ENCODE measurements at regions not wholly inside any gene's neighbourhood (a gene's known extent, or its start where the extent isn't known, plus 50 kb on each side); places are given as distances from the start of the nearest gene placed in this dataset.
A peak's percentile ranks its signal among the peaks of the same experiment; 100 is the strongest.

DNA sequence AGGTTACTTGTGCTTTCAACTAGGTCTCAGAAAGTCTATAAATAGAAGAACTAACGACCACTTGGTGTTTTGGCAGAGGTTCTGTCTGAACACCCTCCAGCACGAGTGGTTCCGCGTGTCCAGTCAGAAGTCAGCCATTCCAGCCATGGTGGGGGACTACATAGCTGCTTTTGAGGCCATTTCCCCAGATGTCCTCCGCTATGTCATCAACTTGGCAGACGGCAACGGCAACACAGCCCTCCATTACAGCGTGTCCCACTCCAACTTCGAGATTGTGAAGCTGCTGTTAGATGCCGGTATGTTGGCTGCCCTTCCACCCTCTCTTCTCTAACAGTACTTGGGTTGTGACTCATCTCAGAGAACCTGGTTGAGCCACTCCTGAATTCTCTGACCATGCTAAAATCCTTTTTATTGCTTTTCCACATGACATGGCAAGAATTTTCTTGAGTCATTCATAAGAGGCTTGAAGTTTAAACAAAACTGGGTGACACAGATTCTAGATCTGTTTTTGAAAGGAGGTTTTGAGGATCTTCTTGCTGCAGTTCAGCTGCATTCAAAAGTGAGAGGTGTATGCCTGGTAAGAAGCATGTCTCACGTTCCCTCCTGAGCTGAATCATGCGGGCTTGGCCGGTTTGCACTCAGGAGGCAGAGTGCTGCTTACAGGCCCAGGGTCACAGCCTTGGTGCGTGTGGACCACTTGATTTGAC is 103.1 kb upstream of the DMRT1 start:
- ChIA-PET POLR2A (interaction anchor here (0.7 to 2.6 kb wide), 5 partner anchors 11 to 63 kb away, joined by 3 to 7 read pairs (median 3); no protein-coding TSS in a partner anchor), CTCF (interaction anchor here (1.1 to 1.4 kb wide), 4 partner anchors 20 to 125 kb away, joined by 3 to 4 read pairs (median 4); no protein-coding TSS in a partner anchor)
- Histone ChIP-seq H3K27me3 (ENCODE audit: control insufficient read depth, insufficient read depth, low read length) (no peaks in the 10 kb centered on the region), H3K27ac (ENCODE audit: low read depth, low read length) (peak overlapping the region; percentile 93), H3K4me3 (ENCODE audit: low read depth, low read length) (peak overlapping the region; percentile 31), H3K9me3 (ENCODE audit: control insufficient read depth, insufficient read depth, low read length) (no peaks in the 10 kb centered on the region)
- TF ChIP-seq, protein P1, sequence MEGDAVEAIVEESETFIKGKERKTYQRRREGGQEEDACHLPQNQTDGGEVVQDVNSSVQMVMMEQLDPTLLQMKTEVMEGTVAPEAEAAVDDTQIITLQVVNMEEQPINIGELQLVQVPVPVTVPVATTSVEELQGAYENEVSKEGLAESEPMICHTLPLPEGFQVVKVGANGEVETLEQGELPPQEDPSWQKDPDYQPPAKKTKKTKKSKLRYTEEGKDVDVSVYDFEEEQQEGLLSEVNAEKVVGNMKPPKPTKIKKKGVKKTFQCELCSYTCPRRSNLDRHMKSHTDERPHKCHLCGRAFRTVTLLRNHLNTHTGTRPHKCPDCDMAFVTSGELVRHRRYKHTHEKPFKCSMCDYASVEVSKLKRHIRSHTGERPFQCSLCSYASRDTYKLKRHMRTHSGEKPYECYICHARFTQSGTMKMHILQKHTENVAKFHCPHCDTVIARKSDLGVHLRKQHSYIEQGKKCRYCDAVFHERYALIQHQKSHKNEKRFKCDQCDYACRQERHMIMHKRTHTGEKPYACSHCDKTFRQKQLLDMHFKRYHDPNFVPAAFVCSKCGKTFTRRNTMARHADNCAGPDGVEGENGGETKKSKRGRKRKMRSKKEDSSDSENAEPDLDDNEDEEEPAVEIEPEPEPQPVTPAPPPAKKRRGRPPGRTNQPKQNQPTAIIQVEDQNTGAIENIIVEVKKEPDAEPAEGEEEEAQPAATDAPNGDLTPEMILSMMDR (IDR thresholded peaks at IDR 0.05; ENCODE audit: low read depth, low read length) = no peak
- DNase-seq (ENCODE audit: low read depth, low spot score) = peak; percentile 88

DNA sequence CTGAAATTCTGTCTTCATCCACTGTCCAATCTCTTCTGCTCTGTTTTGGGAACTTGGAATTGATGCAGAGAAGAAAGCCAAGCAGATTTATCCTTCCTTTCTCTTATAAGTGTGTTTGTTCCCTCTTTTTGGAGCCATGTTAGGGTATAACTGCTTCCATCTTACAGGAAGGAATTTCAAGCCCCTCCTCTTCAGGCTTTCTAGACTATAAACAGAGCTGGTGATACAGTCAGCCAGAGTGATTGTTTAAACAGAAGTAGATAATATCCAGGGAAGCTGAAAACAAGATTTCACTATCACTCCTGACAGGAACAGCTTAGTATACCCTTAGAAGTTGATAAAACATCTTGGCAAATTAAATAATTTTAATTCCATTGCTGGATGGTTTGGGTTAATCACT is 102.1 kb upstream of the DMRT1 start:
- TF ChIP-seq, protein P1 (IDR thresholded peaks at IDR 0.05; ENCODE audit: low read depth, low read length) = no peak
- ChIA-PET CTCF (interaction anchor here (1.4 kb wide), 1 partner anchor 126 kb away, joined by 4 read pairs; no protein-coding TSS in a partner anchor), POLR2A (interaction anchor here (0.5 to 2.6 kb wide), 2 partner anchors 11 to 33 kb away, joined by 7 read pairs; no protein-coding TSS in a partner anchor)
- no peaks in the 10 kb centered on the region for H3K27me3 ChIP-seq (ENCODE audit: control insufficient read depth, insufficient read depth, low read length)
- H3K27ac ChIP-seq (ENCODE audit: low read depth, low read length) = no peak overlapping the region
- H3K4me3 ChIP-seq (ENCODE audit: low read depth, low read length) = no peak overlapping the region
- H3K9me3 ChIP-seq (ENCODE audit: control insufficient read depth, insufficient read depth, low read length) = no peaks in the 10 kb centered on the region
- no peak for DNase-seq (ENCODE audit: low read depth, low spot score)

DNA sequence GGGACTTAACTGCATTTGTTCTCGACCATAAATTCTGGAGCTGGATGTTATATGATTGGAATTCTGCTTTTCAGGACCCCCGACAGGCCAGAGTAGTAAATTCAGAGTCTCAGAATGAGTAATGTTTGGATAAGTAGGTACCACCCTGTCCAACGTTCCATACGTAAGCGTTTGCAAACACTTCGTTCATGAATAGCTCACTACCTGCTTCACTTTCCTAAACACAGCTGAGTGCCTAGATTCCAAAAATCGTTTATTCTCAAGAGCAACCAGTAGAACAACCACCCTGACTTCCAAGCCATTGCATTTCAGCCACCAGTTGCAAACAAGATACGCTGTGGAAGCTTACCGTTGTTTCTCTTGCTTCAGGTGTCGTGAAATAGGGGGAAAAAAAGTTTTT is 101.3 kb upstream of the DMRT1 start:
- ChIA-PET CTCF (interaction anchor here (0.6 kb wide), 1 partner anchor 8 kb away, joined by 3 read pairs; no protein-coding TSS in a partner anchor), POLR2A (no interaction called here)
- Histone ChIP-seq H3K9me3 (ENCODE audit: control insufficient read depth, insufficient read depth, low read length) (no peaks in the 10 kb centered on the region), H3K4me3 (ENCODE audit: low read depth, low read length) (no peak overlapping the region), H3K27me3 (ENCODE audit: control insufficient read depth, insufficient read depth, low read length) (no peaks in the 10 kb centered on the region), H3K27ac (ENCODE audit: low read depth, low read length) (no peak overlapping the region)
- no peak for DNase-seq (ENCODE audit: low read depth, low spot score)
- TF ChIP-seq, protein P1 (IDR thresholded peaks at IDR 0.05; ENCODE audit: low read depth, low read length) = no peak

DNA sequence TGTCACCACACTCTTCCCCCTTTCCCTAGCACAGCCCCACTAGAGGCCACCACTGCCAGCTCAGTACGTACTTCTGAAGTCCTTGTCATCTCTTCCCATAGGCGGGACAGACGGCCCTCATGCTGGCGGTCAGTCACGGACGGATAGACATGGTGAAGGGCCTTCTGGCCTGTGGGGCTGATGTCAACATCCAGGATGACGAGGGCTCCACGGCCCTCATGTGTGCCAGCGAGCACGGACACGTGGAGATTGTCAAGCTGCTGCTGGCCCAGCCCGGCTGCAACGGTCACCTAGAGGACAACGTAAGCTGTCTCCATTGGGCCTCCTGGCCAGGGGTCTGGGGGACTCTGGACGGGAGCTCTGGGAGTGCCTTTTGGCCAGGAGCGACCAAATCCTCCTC is 99.4 kb upstream of the DMRT1 start:
- TF ChIP-seq, protein P1 (IDR thresholded peaks at IDR 0.05; ENCODE audit: low read depth, low read length) = no peak
- Histone ChIP-seq H3K27me3 (ENCODE audit: control insufficient read depth, insufficient read depth, low read length) (no peaks in the 10 kb centered on the region), H3K27ac (ENCODE audit: low read depth, low read length) (no peak overlapping the region), H3K4me3 (ENCODE audit: low read depth, low read length) (no peak overlapping the region), H3K9me3 (ENCODE audit: control insufficient read depth, insufficient read depth, low read length) (no peaks in the 10 kb centered on the region)
- ChIA-PET CTCF (no interaction called here), POLR2A (no interaction called here)
- DNase-seq (ENCODE audit: low read depth, low spot score) = no peak

DNA sequence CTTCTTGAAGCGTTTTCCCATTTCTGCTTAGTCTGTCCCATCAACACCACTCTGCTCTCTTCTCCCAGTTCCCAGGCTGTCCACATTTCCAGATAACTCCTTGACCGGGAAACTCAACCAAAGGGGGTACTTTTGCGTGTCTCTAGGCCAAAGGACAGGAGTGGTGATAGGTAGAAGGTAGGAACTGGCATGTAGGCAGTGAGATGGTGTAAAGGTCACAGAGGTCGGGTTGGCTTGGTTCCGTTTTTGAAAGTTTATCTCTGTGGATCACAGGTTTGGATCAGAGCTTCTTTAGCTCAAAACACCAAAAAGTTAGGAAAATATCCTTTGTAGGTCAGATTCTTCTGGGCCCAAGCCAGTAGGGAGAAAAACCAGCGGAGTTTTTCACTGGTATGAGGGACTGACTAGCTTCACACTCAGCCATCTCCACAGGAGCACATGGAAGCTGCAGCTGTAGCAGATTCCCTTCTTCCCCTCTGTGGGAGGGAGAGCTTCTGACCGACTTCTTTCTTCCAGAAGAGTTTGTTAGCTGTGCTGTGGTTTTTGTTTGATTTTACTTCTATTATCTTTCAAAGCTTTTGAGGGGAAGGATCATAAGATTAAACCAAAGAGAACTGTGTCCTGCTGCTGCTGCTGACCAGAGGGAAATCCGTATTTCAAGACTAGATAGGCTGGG is 98.4 kb upstream of the DMRT1 start:
- peak overlapping the region; percentile 21 for H3K27ac ChIP-seq (ENCODE audit: low read depth, low read length)
- DNase-seq (ENCODE audit: low read depth, low spot score) = no peak
- no peaks in the 10 kb centered on the region for H3K27me3 ChIP-seq (ENCODE audit: control insufficient read depth, insufficient read depth, low read length)
- POLR2A ChIA-PET = no interaction called here
- H3K9me3 ChIP-seq (ENCODE audit: control insufficient read depth, insufficient read depth, low read length) = no peaks in the 10 kb centered on the region
- H3K4me3 ChIP-seq (ENCODE audit: low read depth, low read length) = no peak overlapping the region
- TF ChIP-seq, protein P1 (IDR thresholded peaks at IDR 0.05; ENCODE audit: low read depth, low read length) = no peak
- CTCF ChIA-PET = no interaction called here

All from AG04450 (cell line).